ENCODE measurements at regions not wholly inside any gene's neighbourhood (a gene's known extent, or its start where the extent isn't known, plus 50 kb on each side); places are given as distances from the start of the nearest gene placed in this dataset.

GRCh38 chr7:130849604-130850003 lies 115.6 kb upstream of the KLF14 start:
- Mint-ChIP-seq H3K4me3 (no peak overlapping the region), H3K4me1 (ENCODE audit: unreplicated experiment) (no peaks in the 10 kb centered on the region), H3K9me3 (peaks cover 10% of the 10 kb centered on the region), H3K36me3 (no peaks in the 10 kb centered on the region), H3K27ac (no peak overlapping the region), H3K27me3 (peaks cover 7% of the 10 kb centered on the region)
- no peak for DNase-seq (ENCODE audit: extremely low spot score, unreplicated experiment)
- TF ChIP-seq CTCF (conservative IDR thresholded peaks at IDR 0.05), result no peak

- H3K27me3 Mint-ChIP-seq, result peaks cover 3% of the 10 kb centered on the region
- H3K4me3 Mint-ChIP-seq, result no peak overlapping the region
- H3K36me3 Mint-ChIP-seq, result no peaks in the 10 kb centered on the region
- H3K4me1 Mint-ChIP-seq (ENCODE audit: unreplicated experiment), result no peaks in the 10 kb centered on the region
- no peak for DNase-seq (ENCODE audit: extremely low spot score, unreplicated experiment)
- TF ChIP-seq CTCF (conservative IDR thresholded peaks at IDR 0.05), result no peak
- H3K9me3 Mint-ChIP-seq, result peaks cover 10% of the 10 kb centered on the region
- no peak overlapping the region for H3K27ac Mint-ChIP-seq
Observed at GRCh38 chr7:130850956-130851355, 116.9 kb upstream of the KLF14 start.

GRCh38 chr7:130852867-130853266 lies 118.9 kb upstream of the KLF14 start:
- H3K27ac Mint-ChIP-seq, result no peak overlapping the region
- H3K9me3 Mint-ChIP-seq, result peaks cover 16% of the 10 kb centered on the region
- no peak overlapping the region for H3K4me3 Mint-ChIP-seq
- no peak for DNase-seq (ENCODE audit: extremely low spot score, unreplicated experiment)
- peaks cover 3% of the 10 kb centered on the region for H3K27me3 Mint-ChIP-seq
- no peaks in the 10 kb centered on the region for H3K36me3 Mint-ChIP-seq
- H3K4me1 Mint-ChIP-seq (ENCODE audit: unreplicated experiment), result no peaks in the 10 kb centered on the region
- no peak for TF ChIP-seq CTCF (conservative IDR thresholded peaks at IDR 0.05)

- no peak overlapping the region for H3K4me3 Mint-ChIP-seq
- H3K36me3 Mint-ChIP-seq, result no peaks in the 10 kb centered on the region
- peaks cover 19% of the 10 kb centered on the region for H3K9me3 Mint-ChIP-seq
- H3K27me3 Mint-ChIP-seq, result peaks cover 3% of the 10 kb centered on the region
- no peak overlapping the region for H3K27ac Mint-ChIP-seq
- TF ChIP-seq CTCF (conservative IDR thresholded peaks at IDR 0.05), result no peak
- H3K4me1 Mint-ChIP-seq (ENCODE audit: unreplicated experiment), result no peaks in the 10 kb centered on the region
- DNase-seq (ENCODE audit: extremely low spot score, unreplicated experiment), result no peak
Observed at GRCh38 chr7:130853503-130854279, 119.7 kb upstream of the KLF14 start.

- Mint-ChIP-seq H3K27me3 (peaks cover 3% of the 10 kb centered on the region), H3K36me3 (no peaks in the 10 kb centered on the region), H3K9me3 (peaks cover 19% of the 10 kb centered on the region), H3K4me3 (no peak overlapping the region), H3K4me1 (ENCODE audit: unreplicated experiment) (no peaks in the 10 kb centered on the region), H3K27ac (no peak overlapping the region)
- no peak for TF ChIP-seq CTCF (conservative IDR thresholded peaks at IDR 0.05)
- no peak for DNase-seq (ENCODE audit: extremely low spot score, unreplicated experiment)
Observed at GRCh38 chr7:130854481-130854880, 120.5 kb upstream of the KLF14 start.
